ENCODE measurements at regions not wholly inside any gene's neighbourhood (a gene's known extent, or its start where the extent isn't known, plus 50 kb on each side); places are given as distances from the start of the nearest gene placed in this dataset.

DNA sequence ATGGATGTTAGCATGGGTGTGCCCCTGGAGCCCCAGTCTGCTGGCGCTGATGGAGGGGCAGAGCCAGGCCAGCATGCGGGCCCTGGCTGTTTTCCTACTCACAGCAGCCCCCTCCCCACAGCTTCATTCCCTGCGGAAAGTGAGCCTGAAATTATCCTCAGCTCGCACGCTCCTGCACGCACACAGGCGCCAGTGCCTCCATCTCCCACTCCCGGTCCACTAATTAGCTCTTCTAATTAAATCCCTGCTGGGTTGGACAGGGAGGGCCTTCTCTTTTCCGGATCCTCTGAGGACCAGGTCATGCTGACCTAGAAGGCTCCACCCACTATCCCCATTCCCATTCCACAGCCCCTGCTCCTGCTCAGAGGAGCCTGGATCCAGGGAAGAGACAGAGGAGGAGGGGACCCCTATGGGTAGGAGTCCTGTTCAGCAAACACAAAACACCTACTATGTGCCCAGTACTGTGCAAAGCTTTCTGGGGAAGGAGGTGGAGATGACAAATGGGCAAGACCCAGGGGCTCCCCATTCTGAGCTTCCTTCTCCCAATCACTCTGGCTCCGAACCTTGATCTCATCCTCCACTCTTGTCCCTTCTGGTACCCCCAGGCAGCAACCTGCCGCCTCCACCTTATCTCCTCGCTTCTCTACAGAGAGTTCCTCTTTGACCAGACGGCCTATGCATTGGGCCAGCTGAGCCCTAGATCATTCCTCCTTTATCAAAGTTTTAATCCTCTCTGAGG lies 70.2 kb upstream of the CCDC167 start:
- TF ChIP-seq, protein P1, sequence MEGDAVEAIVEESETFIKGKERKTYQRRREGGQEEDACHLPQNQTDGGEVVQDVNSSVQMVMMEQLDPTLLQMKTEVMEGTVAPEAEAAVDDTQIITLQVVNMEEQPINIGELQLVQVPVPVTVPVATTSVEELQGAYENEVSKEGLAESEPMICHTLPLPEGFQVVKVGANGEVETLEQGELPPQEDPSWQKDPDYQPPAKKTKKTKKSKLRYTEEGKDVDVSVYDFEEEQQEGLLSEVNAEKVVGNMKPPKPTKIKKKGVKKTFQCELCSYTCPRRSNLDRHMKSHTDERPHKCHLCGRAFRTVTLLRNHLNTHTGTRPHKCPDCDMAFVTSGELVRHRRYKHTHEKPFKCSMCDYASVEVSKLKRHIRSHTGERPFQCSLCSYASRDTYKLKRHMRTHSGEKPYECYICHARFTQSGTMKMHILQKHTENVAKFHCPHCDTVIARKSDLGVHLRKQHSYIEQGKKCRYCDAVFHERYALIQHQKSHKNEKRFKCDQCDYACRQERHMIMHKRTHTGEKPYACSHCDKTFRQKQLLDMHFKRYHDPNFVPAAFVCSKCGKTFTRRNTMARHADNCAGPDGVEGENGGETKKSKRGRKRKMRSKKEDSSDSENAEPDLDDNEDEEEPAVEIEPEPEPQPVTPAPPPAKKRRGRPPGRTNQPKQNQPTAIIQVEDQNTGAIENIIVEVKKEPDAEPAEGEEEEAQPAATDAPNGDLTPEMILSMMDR (IDR thresholded peaks at IDR 0.05), result no peak

DNA sequence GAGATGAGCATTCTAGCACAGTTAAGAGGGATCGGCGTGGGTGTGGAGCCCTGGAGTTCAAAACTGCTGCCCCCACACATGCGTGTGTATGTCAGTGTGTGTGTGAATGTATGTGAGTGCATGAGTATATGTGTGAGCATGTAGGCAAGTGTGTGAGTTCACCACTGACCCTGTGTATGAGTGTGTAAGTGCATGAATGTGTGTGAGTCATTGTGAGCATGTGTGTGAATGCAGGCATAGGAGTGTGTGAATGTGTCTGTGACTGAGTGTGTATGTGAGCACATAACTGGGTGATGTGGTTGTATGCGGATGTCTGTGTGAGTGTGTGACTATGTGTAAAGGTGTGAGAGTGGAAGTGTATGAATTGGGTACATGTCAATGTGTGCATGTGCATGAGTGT lies 69.6 kb upstream of the CCDC167 start:
- TF ChIP-seq, protein P1 (IDR thresholded peaks at IDR 0.05), result no peak

DNA sequence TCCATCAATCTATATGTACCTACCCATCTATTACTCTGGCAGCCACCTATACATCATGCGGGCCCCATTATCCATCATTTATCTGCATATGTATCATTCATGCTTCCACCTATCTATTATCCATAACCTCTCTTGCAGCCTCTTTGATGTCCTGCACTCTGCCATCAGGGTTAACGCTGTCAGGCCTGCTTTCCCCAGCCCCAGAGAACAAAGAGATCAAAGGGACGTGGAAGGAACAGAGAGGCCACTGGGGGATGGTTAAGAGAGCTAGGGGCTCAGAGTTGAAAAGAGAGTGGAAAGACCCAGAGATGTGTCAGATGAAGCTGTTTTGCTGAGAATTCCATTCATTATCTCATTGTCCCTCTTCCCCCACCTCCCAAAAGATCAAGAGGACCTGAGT lies 67.3 kb upstream of the CCDC167 start:
- TF ChIP-seq, protein P1 (IDR thresholded peaks at IDR 0.05), result no peak

DNA sequence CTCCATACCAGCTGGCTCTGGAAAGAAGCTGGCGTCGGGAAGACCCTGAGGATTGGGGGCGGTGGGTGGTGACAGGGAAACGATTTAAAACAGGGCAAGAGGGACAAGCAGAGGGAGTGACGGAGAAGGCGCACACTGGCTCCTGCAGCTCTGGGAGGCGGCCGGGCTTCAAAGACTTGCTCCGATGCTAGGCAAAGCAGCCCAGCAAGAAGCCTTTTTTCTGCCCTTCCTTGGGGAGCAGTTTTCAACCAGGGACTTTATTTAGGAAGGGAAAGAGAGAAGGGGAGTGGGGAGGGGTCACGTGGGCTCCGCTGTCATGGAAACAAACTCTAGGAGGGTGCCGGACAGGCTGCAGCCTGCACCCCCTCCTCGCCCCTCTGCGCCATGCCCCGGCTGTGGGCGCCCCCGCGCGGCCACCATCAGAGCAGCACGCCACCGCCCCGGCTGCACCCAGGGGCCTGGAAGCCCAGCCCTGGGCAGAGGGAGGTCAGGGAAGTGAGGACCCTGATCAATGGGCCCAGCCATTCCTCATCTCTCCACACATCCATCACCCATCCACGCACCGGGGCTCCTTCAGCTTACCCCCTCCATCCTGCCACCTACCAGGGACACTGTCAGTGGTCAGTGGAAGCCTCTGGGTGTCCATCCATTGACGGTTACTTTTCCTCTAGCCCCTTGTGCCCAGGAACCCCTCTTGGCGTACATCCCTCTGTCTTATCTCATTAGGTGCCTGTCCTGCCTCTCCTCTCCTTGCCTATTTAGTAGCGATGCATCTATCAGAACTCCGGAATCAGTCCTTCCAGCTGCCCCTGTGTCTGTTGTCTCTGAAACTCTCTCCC lies 66.6 kb upstream of the CCDC167 start:
- TF ChIP-seq, protein P1 (IDR thresholded peaks at IDR 0.05), result peak; percentile 92

DNA sequence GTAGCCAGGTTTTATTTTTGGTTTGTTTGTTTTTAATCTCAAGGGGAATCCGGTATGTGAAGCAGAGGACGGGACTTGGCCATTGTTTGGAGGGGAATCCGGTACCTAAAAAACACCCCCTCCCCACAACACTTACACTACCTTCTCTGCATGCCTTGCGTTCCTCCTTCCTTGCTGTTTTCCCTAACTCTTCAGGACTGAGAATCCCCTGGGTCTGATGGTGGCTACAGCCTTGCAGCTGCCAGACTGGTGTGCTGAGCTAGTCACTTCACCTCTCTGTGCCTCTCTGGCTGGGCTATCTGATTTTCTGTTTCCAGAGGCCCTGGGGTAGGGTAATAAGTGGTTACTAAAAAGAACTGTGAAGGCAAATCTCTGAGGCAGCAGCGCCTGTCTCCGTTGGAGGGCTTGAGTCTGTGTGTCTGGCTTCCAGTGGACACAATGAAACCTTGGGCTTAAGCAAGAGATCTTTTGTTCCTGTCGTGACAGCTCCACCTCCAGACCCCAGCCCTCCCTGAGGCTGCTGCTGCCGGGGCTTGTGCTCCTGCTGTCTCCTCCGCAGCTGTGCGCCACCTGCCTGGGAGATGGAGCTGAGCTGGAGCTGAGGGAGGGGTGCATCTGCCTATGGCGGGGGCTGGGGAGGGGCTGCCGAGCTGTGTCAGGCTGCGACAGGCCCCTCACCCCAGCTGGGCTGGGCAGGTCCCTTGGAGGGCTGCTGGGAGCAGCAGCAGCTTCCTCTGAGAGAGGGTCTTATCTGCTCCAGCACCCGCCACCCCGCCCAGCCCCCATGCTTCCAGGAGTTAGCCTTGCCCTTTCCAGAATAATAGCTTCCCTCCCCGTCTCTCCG lies 65.8 kb upstream of the CCDC167 start:
- TF ChIP-seq, protein P1 (IDR thresholded peaks at IDR 0.05), result no peak

DNA sequence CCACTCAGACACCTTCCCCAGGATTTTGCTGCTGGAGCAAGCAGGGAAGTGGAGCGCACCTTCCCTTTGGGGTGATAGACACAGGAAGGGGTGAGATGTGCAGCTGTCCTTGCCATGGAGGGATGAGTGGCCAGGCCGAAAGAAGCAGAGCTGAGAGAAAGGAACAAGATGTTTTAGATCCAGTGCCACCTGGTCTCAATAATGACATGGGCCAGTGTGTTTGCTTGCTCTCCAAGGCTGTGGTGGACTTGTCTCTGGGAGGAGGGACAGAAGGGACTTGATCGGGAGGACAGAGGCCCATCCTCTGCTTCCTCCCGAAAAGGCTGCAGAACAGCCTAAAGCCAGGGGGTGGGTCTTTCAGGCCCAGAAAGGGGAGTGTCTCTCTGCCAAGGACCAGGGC lies 61.7 kb upstream of the CCDC167 start:
- TF ChIP-seq, protein P1 (IDR thresholded peaks at IDR 0.05), result no peak

DNA sequence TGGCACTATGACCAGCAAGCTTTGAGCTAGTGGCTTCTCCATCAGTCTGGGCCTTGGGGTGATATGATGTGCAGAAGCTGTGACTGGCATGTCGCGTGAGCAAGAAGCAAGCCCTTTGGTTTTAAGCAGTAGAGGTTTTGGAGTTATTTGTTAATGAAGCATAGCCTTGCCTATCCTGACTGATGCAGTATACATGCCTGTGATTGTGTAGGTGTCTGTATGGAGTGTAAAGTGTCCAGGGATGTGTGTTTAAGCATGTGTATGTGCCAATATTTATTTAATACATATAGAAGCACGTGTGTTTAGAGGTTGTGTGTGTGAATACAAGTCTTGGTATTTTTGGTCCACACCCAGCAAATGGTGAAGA lies 61.0 kb upstream of the CCDC167 start:
- TF ChIP-seq, protein P1 (IDR thresholded peaks at IDR 0.05), result no peak

Data from LNCAP (cell line).